GM13976 (cell line): ENCODE measurements at regions not wholly inside any gene's neighbourhood (a gene's known extent, or its start where the extent isn't known, plus 50 kb on each side); places are given as distances from the start of the nearest gene placed in this dataset.

Experiments
- DNase-seq: peaks from one replicate; pipeline ENCODE4 v3.0.0; 2012; ENCODE audit warnings: low spot score
- CTCF ChIP-seq: IDR thresholded peaks from 2 replicates; pipeline ENCODE4 v1.5.1; 2012; ENCODE audit warnings: borderline replicate concordance, mild to moderate bottlenecking; ENCODE audit not compliant: insufficient read depth; ENCODE audit errors: extremely low read depth, missing control alignments, control extremely low read depth
- in situ Hi-C: fragments of 300-500 bp; cut with MboI; formaldehyde crosslinking; loops from one replicate; pipeline ENCODE4 v1.12.0; 2022; ENCODE audit warnings: low sequenced_read_pairs, mixed read lengths, inconsistent platforms; ENCODE audit not compliant: unreplicated experiment

- no peak for DNase-seq
- in situ Hi-C loops = no loop called here
- no peak for TF ChIP-seq CTCF
These were observed 633.3 kb downstream of the FAT4 start for GRCh38 chr4:125948021-125948420.

- TF ChIP-seq CTCF = no peak
- DNase-seq = no peak
- in situ Hi-C loops = no loop called here
These were observed 636.6 kb downstream of the FAT4 start for GRCh38 chr4:125951261-125951887.

GRCh38 chr4:125952631-125953030, 637.9 kb downstream of the FAT4 start:
- in situ Hi-C loops = no loop called here
- DNase-seq = no peak
- TF ChIP-seq CTCF = no peak

- TF ChIP-seq CTCF = no peak
- in situ Hi-C loops = no loop called here
These were observed 641.5 kb downstream of the FAT4 start for GRCh38 chr4:125956276-125956675.

GRCh38 chr4:125958519-125958918, 643.8 kb downstream of the FAT4 start:
- in situ Hi-C loops = no loop called here
- no peak for TF ChIP-seq CTCF
- DNase-seq = no peak

More at GRCh38 chr4:125956276-125956675, 641.5 kb downstream of the FAT4 start:
- DNase-seq = no peak

GRCh38 chr4:125961626-125962025, 646.9 kb downstream of the FAT4 start:
- no peak for TF ChIP-seq CTCF
- in situ Hi-C loops = no loop called here
- DNase-seq = no peak

- TF ChIP-seq CTCF = no peak
- in situ Hi-C loops = no loop called here
- DNase-seq = no peak
These were observed 661.2 kb downstream of the FAT4 start for GRCh38 chr4:125975861-125976397.
